Astrocyte of the cerebellum (primary cell): ENCODE measurements at regions not wholly inside any gene's neighbourhood (a gene's known extent, or its start where the extent isn't known, plus 50 kb on each side); places are given as distances from the start of the nearest gene placed in this dataset.

ENCODE experiments used
- DNase-seq: peaks from one replicate; pipeline ENCODE4 v3.0.0-alpha.2; 2011; ENCODE audit warnings: low read depth
- H3K4me3 ChIP-seq: 2 replicates; pipeline ENCODE4 v1.5.1; 2011; ENCODE audit warnings: mild to moderate bottlenecking, low read depth, low read length, moderate library complexity
- in situ Hi-C: cut with HindIII; loops from 2 replicates; pipeline ENCODE4 v1.10.0; 2017; ENCODE audit warnings: low sequenced_read_pairs
- TF ChIP-seq, protein P1 (sequence below): IDR thresholded peaks from 2 replicates; pipeline ENCODE4 v1.5.1; 2012; ENCODE audit warnings: low read length, low read depth, moderate library complexity, mild to moderate bottlenecking; ENCODE audit errors: missing control alignments

DNA sequence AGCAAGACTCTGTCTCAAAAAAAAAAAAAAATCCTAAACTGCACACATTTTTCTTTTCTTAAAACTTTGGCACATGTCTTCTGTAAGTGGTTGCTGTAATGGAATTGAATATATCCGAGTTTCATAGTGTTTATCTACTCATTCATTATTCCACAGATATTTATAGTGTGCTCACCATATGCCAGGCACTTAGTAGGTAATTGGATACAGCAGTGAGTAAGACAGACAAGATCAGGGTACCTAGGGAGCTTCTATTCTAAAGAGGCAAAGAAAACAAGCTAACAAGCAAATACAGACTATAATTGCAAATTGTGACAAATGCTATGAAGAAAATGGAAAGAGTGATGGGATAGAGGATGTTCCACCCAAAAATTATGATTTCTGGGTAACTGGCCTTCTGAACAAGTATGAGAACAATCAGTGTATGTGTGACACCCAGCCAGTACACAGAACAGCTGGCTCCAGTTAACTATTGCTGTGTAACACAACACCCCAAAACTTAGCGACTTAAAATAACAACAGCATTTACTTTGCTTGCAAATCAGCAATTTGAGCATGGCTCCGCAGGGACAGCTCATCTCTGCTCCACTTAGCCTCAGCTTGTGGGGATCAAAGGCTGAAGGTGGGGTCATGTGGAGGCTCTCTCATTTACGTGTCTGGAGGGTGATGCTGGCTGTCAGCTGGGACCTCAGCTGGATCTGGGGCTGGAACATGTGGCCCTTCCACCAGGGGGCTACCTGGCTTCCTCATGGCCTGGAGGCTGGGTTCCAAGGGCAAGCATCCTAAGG lies 224.9 kb downstream of the INSIG2 start:
- H3K4me3 ChIP-seq: no peak overlapping the region
- TF ChIP-seq, protein P1, sequence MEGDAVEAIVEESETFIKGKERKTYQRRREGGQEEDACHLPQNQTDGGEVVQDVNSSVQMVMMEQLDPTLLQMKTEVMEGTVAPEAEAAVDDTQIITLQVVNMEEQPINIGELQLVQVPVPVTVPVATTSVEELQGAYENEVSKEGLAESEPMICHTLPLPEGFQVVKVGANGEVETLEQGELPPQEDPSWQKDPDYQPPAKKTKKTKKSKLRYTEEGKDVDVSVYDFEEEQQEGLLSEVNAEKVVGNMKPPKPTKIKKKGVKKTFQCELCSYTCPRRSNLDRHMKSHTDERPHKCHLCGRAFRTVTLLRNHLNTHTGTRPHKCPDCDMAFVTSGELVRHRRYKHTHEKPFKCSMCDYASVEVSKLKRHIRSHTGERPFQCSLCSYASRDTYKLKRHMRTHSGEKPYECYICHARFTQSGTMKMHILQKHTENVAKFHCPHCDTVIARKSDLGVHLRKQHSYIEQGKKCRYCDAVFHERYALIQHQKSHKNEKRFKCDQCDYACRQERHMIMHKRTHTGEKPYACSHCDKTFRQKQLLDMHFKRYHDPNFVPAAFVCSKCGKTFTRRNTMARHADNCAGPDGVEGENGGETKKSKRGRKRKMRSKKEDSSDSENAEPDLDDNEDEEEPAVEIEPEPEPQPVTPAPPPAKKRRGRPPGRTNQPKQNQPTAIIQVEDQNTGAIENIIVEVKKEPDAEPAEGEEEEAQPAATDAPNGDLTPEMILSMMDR: no peak
- in situ Hi-C loops: no loop called here
- DNase-seq: no peak

DNA sequence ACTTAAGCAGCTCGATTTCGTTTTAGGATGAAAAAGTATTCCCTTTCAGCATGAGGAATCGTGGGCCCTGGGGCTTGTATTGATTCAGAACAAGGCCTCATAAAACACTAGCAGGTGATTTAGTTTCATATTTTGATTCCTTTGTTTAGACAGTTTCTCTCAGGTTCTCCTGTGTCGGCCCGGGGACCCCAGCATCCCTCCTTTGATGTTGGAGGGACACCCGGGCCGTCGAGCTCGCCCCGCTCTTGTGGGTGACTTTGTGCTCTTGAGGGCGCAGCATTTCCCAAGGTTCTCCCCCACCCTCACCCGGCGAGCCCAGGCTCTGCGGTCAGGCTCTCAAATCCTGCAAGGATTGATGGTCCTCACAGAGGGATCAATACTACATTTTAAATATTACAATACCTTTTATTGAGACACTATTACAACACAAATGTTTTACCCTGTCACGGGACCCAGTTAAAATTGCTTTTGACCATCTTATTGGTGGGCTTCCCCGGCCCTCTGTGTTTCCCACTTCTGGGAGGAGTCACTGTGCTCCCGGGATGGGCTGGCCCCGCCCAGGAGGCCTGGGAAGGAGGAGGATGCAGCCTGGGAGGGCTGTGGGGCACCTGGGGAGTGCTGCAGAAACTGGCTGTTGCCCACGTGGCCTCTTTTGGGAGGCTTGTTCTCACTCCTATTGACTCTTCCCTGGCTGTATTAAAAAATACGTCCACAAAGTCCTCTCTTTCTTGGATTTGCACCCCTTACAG lies 222.6 kb downstream of the INSIG2 start:
- in situ Hi-C loops: no loop called here
- no peak for DNase-seq
- peak overlapping the region; percentile 45 for H3K4me3 ChIP-seq
- TF ChIP-seq, protein P1: no peak

- in situ Hi-C loops: no loop called here
- peak overlapping the region; percentile 45 for H3K4me3 ChIP-seq
- DNase-seq: no peak
- TF ChIP-seq, protein P1: no peak
Observed at GRCh38 chr2:118309946-118310680, 221.8 kb downstream of the INSIG2 start.

GRCh38 chr2:118309257-118309945 lies 221.1 kb downstream of the INSIG2 start:
- no peak for DNase-seq
- in situ Hi-C loops: no loop called here
- TF ChIP-seq, protein P1: no peak
- peak overlapping the region; percentile 45 for H3K4me3 ChIP-seq

GRCh38 chr2:118307864-118308263 lies 219.6 kb downstream of the INSIG2 start:
- in situ Hi-C loops: no loop called here
- no peak for DNase-seq
- H3K4me3 ChIP-seq: no peak overlapping the region
- TF ChIP-seq, protein P1: no peak

DNA sequence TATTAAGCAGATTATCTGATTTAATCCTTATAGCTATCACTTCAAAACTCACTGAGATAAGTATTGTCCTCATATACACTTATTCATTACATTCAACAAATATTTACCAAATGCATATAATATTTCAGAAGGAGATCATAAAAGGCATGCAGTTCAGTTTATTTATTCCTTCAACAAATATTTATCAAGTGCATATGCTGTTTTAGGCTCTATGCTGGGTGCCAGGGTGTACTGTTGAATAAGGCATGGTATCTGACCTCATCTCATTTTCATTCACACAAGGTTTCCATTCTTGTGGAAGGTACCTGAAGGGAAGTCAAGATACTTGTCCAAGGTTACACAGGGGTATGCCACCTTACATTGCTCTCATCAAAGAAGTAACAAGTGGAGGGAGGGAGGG lies 213.0 kb downstream of the INSIG2 start:
- no peak for DNase-seq
- TF ChIP-seq, protein P1: no peak
- no peak overlapping the region for H3K4me3 ChIP-seq
- in situ Hi-C loops: no loop called here
